H1 (cell line): ENCODE measurements at regions not wholly inside any gene's neighbourhood (a gene's known extent, or its start where the extent isn't known, plus 50 kb on each side); places are given as distances from the start of the nearest gene placed in this dataset.

Experiments used
- CTCF ChIA-PET: fragments of 300-600 bp; sonication (Branson Sonifier 250); formaldehyde crosslinking; loops from one replicate; lab custom pipeline; 2021; ENCODE audit not compliant: partially characterized antibody; lab: Charles Lee
- POLR2A ChIA-PET: fragments of 300-600 bp; sonication (Branson Sonifier 250); formaldehyde crosslinking; loops from one replicate; lab custom pipeline; 2021; ENCODE audit warnings: inconsistent platforms; ENCODE audit not compliant: partially characterized antibody; lab: Charles Lee
- DNase-seq, 2 experiments: peaks; one replicate each; pipeline versions ENCODE4 v3.0.0 to v3.0.0-alpha.2; 2010 to 2022; ENCODE audit warnings: low spot score in 2 of 2, low read depth in 1 of 2, mixed read lengths in 1 of 2
- FAIRE-seq: peaks from 2 replicates; lab custom pipeline; 2011; peaks lifted over from hg19 to GRCh38; lab: Jason Lieb, UNC
- H2AFZ ChIP-seq: 2 replicates; pipeline ENCODE4 v1.8.1; 2012; ENCODE audit warnings: low read length, inconsistent platforms
- H2AK5ac ChIP-seq: 2 replicates; pipeline ENCODE4 v1.6.1; 2013; ENCODE audit warnings: low read depth, low read length
- H2BK120ac ChIP-seq: replicated peaks from 2 replicates; pipeline ENCODE3; 2013; ENCODE audit warnings: low read depth, low read length, inconsistent platforms
- H2BK12ac ChIP-seq: 2 replicates; pipeline ENCODE4 v1.6.1; 2013; ENCODE audit warnings: low read depth, low read length
- H2BK15ac ChIP-seq: 2 replicates; pipeline ENCODE4 v1.6.1; 2013; ENCODE audit warnings: low read length
- H2BK20ac ChIP-seq: 2 replicates; pipeline ENCODE4 v1.6.1; 2013; ENCODE audit warnings: low read length
- H2BK5ac ChIP-seq: 2 replicates; pipeline ENCODE4 v1.6.1; 2013; ENCODE audit warnings: low read depth, low read length
- H3K14ac ChIP-seq: 2 replicates; pipeline ENCODE4 v1.6.1; 2013; ENCODE audit warnings: inconsistent platforms; ENCODE audit not compliant: insufficient read length
- H3K18ac ChIP-seq: 2 replicates; pipeline ENCODE4 v1.6.1; 2013; ENCODE audit warnings: low read length; ENCODE audit errors: extremely low read depth
- H3K23ac ChIP-seq: 2 replicates; pipeline ENCODE4 v1.6.1; 2013; ENCODE audit warnings: inconsistent platforms; ENCODE audit not compliant: insufficient read length
- H3K23me2 ChIP-seq: 2 replicates; pipeline ENCODE4 v1.6.1; 2013; ENCODE audit warnings: low read depth, low read length
- H3K27ac ChIP-seq: 2 replicates; pipeline ENCODE4 v1.6.1; 2011; ENCODE audit warnings: low read depth, low read length, inconsistent platforms
- H3K27me3 ChIP-seq, 4 experiments: replicated peaks in 1 of 4; 1 replicate in 1 of 4; 2 replicates in 3 of 4; pipeline versions ENCODE4 v1.6.1 to v1.8.1; 2011 to 2013; ENCODE audit warnings: low read length in 3 of 4, mild to moderate bottlenecking in 3 of 4, inconsistent platforms in 2 of 4, mixed read lengths in 2 of 4, moderate library complexity in 1 of 4; ENCODE audit not compliant: control insufficient read depth in 3 of 4, insufficient read depth in 3 of 4; ENCODE audit errors: extremely low read depth in 1 of 4
- H3K36me3 ChIP-seq, 4 experiments: 2 replicates each; pipeline versions ENCODE4 v1.6.1 to v1.8.1; 2011 to 2013; ENCODE audit warnings: mild to moderate bottlenecking in 4 of 4, low read length in 3 of 4, moderate library complexity in 2 of 4, control low read depth in 1 of 4, inconsistent platforms in 1 of 4; ENCODE audit not compliant: insufficient read depth in 4 of 4, control insufficient read depth in 2 of 4
- H3K4ac ChIP-seq: replicated peaks from 2 replicates; pipeline ENCODE3; 2013; ENCODE audit warnings: low read length, low read depth, mixed read lengths, inconsistent platforms; ENCODE audit not compliant: insufficient read length
- H3K4me1 ChIP-seq, 4 experiments: replicated peaks in 1 of 4; 1 replicate in 1 of 4; 2 replicates in 3 of 4; pipeline versions ENCODE4 v1.6.1 to v1.8.1; 2011 to 2013; ENCODE audit warnings: low read length in 3 of 4, inconsistent platforms in 2 of 4, mixed read lengths in 1 of 4; ENCODE audit not compliant: insufficient read depth in 4 of 4, control insufficient read depth in 3 of 4
- H3K4me2 ChIP-seq, 2 experiments: 2 replicates each; pipeline versions ENCODE4 v1.6.1 to v1.8.1; 2011 to 2013; ENCODE audit warnings: low read depth in 2 of 2, low read length in 2 of 2, control low read depth in 1 of 2, inconsistent platforms in 1 of 2, mild to moderate bottlenecking in 1 of 2; ENCODE audit not compliant: insufficient read depth in 1 of 2
- H3K4me3 ChIP-seq, 4 experiments: fragments of 200-600, 300-600 bp in 1 of 4; sonication (generic), shearing (Covaris generic), sonication (Bioruptor Twin) in 1 of 4; 2 replicates each; pipeline versions ENCODE4 v1.5.1 to v1.8.1; 2011 to 2016; ENCODE audit warnings: low read length in 4 of 4, low read depth in 3 of 4, control low read depth in 2 of 4, inconsistent platforms in 2 of 4, mild to moderate bottlenecking in 2 of 4, mixed read lengths in 1 of 4, moderate library complexity in 1 of 4; ENCODE audit not compliant: insufficient read depth in 2 of 4; ENCODE audit errors: extremely low read depth in 1 of 4
- H3K56ac ChIP-seq: replicated peaks from 2 replicates; pipeline ENCODE3; 2013; ENCODE audit warnings: low read depth, mild to moderate bottlenecking, mixed read lengths, low read length, inconsistent platforms; ENCODE audit not compliant: insufficient read length
- H3K79me1 ChIP-seq: 2 replicates; pipeline ENCODE4 v1.6.1; 2013; ENCODE audit warnings: low read depth, low read length, control low read depth
- H3K79me2 ChIP-seq, 2 experiments: 2 replicates each; pipeline versions ENCODE4 v1.6.1 to v1.8.1; 2012 to 2013; ENCODE audit warnings: low read length in 2 of 2, mild to moderate bottlenecking in 2 of 2, inconsistent platforms in 1 of 2; ENCODE audit not compliant: insufficient read depth in 2 of 2, control insufficient read depth in 1 of 2
- H3K9ac ChIP-seq, 4 experiments: replicated peaks in 1 of 4; 1 replicate in 1 of 4; 2 replicates in 3 of 4; pipeline versions ENCODE4 v1.6.1 to v1.8.1; 2011 to 2013; ENCODE audit warnings: low read depth in 3 of 4, low read length in 3 of 4, control low read depth in 2 of 4, mild to moderate bottlenecking in 2 of 4, moderate library complexity in 2 of 4, inconsistent platforms in 1 of 4; ENCODE audit errors: extremely low read depth in 1 of 4
- H3K9me3 ChIP-seq, 2 experiments: 2 replicates each; pipeline versions ENCODE4 v1.6.1 to v1.8.1; 2012 to 2013; ENCODE audit warnings: mild to moderate bottlenecking in 2 of 2, moderate library complexity in 2 of 2, control low read depth in 1 of 2, inconsistent platforms in 1 of 2, low read depth in 1 of 2, low read length in 1 of 2, mixed read lengths in 1 of 2; ENCODE audit not compliant: insufficient read depth in 2 of 2
- H4K20me1 ChIP-seq, 2 experiments: replicated peaks in 1 of 2; 2 replicates each; pipeline versions ENCODE3 to v1.8.1; 2011 to 2013; ENCODE audit warnings: inconsistent platforms in 2 of 2, low read length in 2 of 2, mild to moderate bottlenecking in 1 of 2; ENCODE audit not compliant: insufficient read depth in 2 of 2, control insufficient read depth in 1 of 2
- H4K5ac ChIP-seq: 2 replicates; pipeline ENCODE4 v1.6.1; 2013; ENCODE audit warnings: low read length, low read depth, mixed read lengths, inconsistent platforms; ENCODE audit not compliant: insufficient read length
- H4K8ac ChIP-seq: 2 replicates; pipeline ENCODE4 v1.8.0; 2013; ENCODE audit warnings: mild to moderate bottlenecking, moderate library complexity, low read length, inconsistent platforms; ENCODE audit not compliant: insufficient read depth; ENCODE audit errors: extremely low read depth
- H4K91ac ChIP-seq: replicated peaks from 2 replicates; pipeline ENCODE3; 2013; ENCODE audit warnings: low read length, mixed read lengths, inconsistent platforms; ENCODE audit not compliant: insufficient read length
- BRCA1 ChIP-seq: IDR thresholded peaks from 2 replicates; pipeline ENCODE4 v1.6.1; 2012; ENCODE audit warnings: low read depth, low read length, improper control_type of control experiment
- CBX5 ChIP-seq: fragments of 300-800, 300-1000 bp; sonication (generic); IDR thresholded peaks from 2 replicates; pipeline ENCODE4 v1.7.1; 2016; ENCODE audit warnings: antibody characterized with exemption, low read length, low read depth
- CBX8 ChIP-seq: fragments of 300-800, 300-1000 bp; sonication (generic); IDR thresholded peaks from 2 replicates; pipeline ENCODE4 v1.7.1; 2016; ENCODE audit warnings: low read depth, low read length, borderline replicate concordance
- CREB1 ChIP-seq: IDR thresholded peaks from 2 replicates; pipeline ENCODE4 v1.6.1; 2012; ENCODE audit warnings: inconsistent platforms
- EP300 ChIP-seq, 2 experiments: IDR thresholded peaks; 1 replicate in 1 of 2; 2 replicates in 1 of 2; pipeline ENCODE4 v1.6.1; 2011 to 2012; ENCODE audit warnings: low read depth in 2 of 2, low read length in 2 of 2, mild to moderate bottlenecking in 2 of 2, borderline replicate concordance in 1 of 2, inconsistent platforms in 1 of 2, moderate library complexity in 1 of 2
- HDAC6 ChIP-seq: IDR thresholded peaks from one replicate; pipeline ENCODE4 v1.7.1; 2012; ENCODE audit warnings: low read depth, mild to moderate bottlenecking, inconsistent platforms, low read length, moderate library complexity
- KDM4A ChIP-seq: IDR thresholded peaks from one replicate; pipeline ENCODE4 v1.7.1; 2012; ENCODE audit warnings: low read depth, mild to moderate bottlenecking, moderate library complexity, low read length, inconsistent platforms; ENCODE audit not compliant: severe bottlenecking
- KDM5A ChIP-seq: fragments of 200-600 bp; IDR thresholded peaks from 2 replicates; pipeline ENCODE4 v1.7.1; 2012; ENCODE audit warnings: mild to moderate bottlenecking, low read length, inconsistent platforms, mixed read lengths
- MAFK ChIP-seq: IDR thresholded peaks from 2 replicates; pipeline ENCODE4 v1.6.1; 2012; ENCODE audit warnings: low read depth, mild to moderate bottlenecking, improper control_type of control experiment, low read length
- NRF1 ChIP-seq: IDR thresholded peaks from 2 replicates; pipeline ENCODE4 v1.6.1; 2011; ENCODE audit warnings: mild to moderate bottlenecking, low read depth, low read length, improper control_type of control experiment
- RNF2 ChIP-seq: fragments of 200-900, 300-1000 bp; sonication (generic); IDR thresholded peaks from 2 replicates; pipeline ENCODE4 v1.7.1; 2016; ENCODE audit warnings: borderline replicate concordance, low read depth, mild to moderate bottlenecking, antibody characterized with exemption, low read length; ENCODE audit not compliant: poor library complexity, severe bottlenecking; ENCODE audit errors: missing control alignments
- RXRA ChIP-seq: IDR thresholded peaks from 2 replicates; pipeline ENCODE4 v1.6.1; 2011; ENCODE audit warnings: low read depth, mild to moderate bottlenecking, low read length, moderate library complexity; ENCODE audit not compliant: insufficient read depth
- SIN3A ChIP-seq, 2 experiments: IDR thresholded peaks in 1 of 2; conservative IDR thresholded peaks in 1 of 2; 2 replicates each; pipeline ENCODE4 v1.6.1; 2011 to 2012; ENCODE audit warnings: low read length in 2 of 2, improper control_type of control experiment in 1 of 2, low read depth in 1 of 2, mild to moderate bottlenecking in 1 of 2
- SIX5 ChIP-seq: IDR thresholded peaks from 2 replicates; pipeline ENCODE4 v1.6.1; 2011; ENCODE audit warnings: mild to moderate bottlenecking, low read depth, low read length
- SP1 ChIP-seq: IDR thresholded peaks from 2 replicates; pipeline ENCODE4 v1.6.1; 2011; ENCODE audit warnings: low read depth, low read length
- TAF1 ChIP-seq: IDR thresholded peaks from 2 replicates; pipeline ENCODE4 v1.6.1; 2011; ENCODE audit warnings: mild to moderate bottlenecking, low read depth, low read length

DNA sequence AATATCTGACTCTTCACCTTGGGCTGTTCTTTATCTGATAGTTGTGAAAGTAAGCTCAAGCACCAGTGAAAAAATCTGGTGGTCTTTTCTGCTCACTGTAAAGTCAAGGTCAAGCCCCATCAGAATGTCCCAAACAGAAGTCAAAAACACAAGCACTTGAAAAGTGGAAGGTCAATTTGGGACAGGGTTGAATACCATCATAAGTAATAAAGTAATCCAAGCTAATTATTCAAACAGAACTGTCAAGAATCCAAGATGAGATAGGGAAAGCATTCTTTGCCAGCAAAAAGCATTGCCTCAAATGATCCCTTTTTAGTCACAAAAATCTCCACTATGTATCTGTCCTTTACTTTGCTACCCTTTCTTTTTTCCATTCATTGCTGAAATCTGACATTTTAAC, 430.1 kb upstream of the NPVF start:
- no peaks in the 10 kb centered on the region for H3K36me3 ChIP-seq
- no peaks in the 10 kb centered on the region; a peak in 1 of 7 replicates for H3K4me1 ChIP-seq
- DNase-seq, result no peak
- no peak overlapping the region for H2AFZ ChIP-seq
- no peak overlapping the region for H3K56ac ChIP-seq
- no peak overlapping the region for H4K91ac ChIP-seq
- H3K23me2 ChIP-seq, result no peaks in the 10 kb centered on the region
- no peak overlapping the region for H4K5ac ChIP-seq
- H2AK5ac ChIP-seq, result no peak overlapping the region
- H3K27me3 ChIP-seq, result no peaks in the 10 kb centered on the region
- no peak for FAIRE-seq
- H3K79me2 ChIP-seq, result no peaks in the 10 kb centered on the region
- H3K4me3 ChIP-seq, result no peak overlapping the region
- H3K27ac ChIP-seq, result no peak overlapping the region
- H3K14ac ChIP-seq, result no peak overlapping the region
- H3K4me2 ChIP-seq, result no peak overlapping the region
- H3K4ac ChIP-seq, result no peak overlapping the region
- POLR2A ChIA-PET, result no interaction called here
- no peaks in the 10 kb centered on the region for H4K20me1 ChIP-seq
- no peak overlapping the region for H3K9ac ChIP-seq
- no peak overlapping the region for H2BK120ac ChIP-seq
- H3K9me3 ChIP-seq, result no peaks in the 10 kb centered on the region
- H2BK5ac ChIP-seq, result no peak overlapping the region
- no peak overlapping the region for H2BK15ac ChIP-seq
- no peak overlapping the region for H2BK20ac ChIP-seq
- no peak overlapping the region for H3K18ac ChIP-seq
- no peaks in the 10 kb centered on the region for H3K79me1 ChIP-seq
- no peak overlapping the region for H2BK12ac ChIP-seq
- H3K23ac ChIP-seq, result no peak overlapping the region
- CTCF ChIA-PET, result interaction anchor here (1.0 kb wide), 1 partner anchor 12 kb away, joined by 3 read pairs; no protein-coding TSS in a partner anchor
- H4K8ac ChIP-seq, result no peak overlapping the region
- TF ChIP-seq HDAC6 (no peak), SIN3A (conservative IDR thresholded peaks at IDR 0.05 in 1 of 2, IDR thresholded peaks at IDR 0.05 in 1 of 2; ENCODE audit: low read depth in 1 of 2, low read length in 2 of 2) (no peak), RXRA (no peak), KDM5A (no peak), CBX8 (no peak), BRCA1 (no peak), SP1 (no peak), CREB1 (no peak), MAFK (no peak), KDM4A (no peak), RNF2 (no peak), CBX5 (no peak), NRF1 (no peak), SIX5 (no peak), EP300 (IDR thresholded peaks at IDR 0.05; ENCODE audit: borderline replicate concordance in 1 of 2, low read depth in 2 of 2, low read length in 2 of 2) (no peak), TAF1 (no peak)
